ENCODE measurements at regions not wholly inside any gene's neighbourhood (a gene's known extent, or its start where the extent isn't known, plus 50 kb on each side); places are given as distances from the start of the nearest gene placed in this dataset.

DNA sequence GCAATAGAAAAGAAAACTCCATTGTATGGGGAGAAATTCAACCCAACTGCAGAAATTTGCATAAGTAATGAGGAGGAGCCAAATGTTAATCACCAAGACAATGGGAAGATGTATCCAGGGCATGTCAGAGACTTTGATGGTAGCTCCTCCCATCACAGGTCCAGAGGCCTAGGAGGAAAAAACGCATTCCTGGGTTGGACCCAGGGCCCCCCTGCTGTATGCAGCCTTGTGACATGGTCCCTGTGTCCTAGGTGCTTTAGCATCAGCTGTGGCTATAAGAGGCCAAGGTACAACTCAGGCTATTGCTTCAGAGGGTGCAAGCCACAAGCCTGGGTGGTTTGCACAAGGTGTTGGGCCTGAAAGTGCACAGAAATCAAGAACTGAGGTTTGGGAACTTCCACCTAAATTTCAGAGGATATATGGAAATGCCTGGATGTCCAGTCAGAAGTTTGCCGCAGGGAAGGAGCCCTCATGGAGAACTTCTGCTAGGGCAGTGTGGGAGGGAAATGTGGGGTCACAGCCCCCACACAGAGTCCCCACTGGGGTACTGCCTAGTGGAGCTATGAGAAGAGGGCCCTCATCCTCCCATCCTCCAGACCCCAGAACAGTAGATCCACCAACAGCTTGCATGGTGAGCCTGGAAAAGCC lies 162.3 kb downstream of the TGFB2 start:
- Histone ChIP-seq H3K9me3 (ENCODE audit: control insufficient read depth in 1 of 2, insufficient read depth in 1 of 2, low read depth in 1 of 2, low read length in 2 of 2) (peaks cover 3% of the 10 kb centered on the region in 2 experiments; a peak in 1 of 4 replicates), H3K27ac (ENCODE audit: low read depth, low read length) (no peak overlapping the region), H3K36me3 (ENCODE audit: control insufficient read depth in 1 of 2, insufficient read depth in 2 of 2, low read length in 2 of 2) (no peaks in the 10 kb centered on the region), H3K9ac (ENCODE audit: low read length) (no peak overlapping the region), H3K4me3 (replicated peaks in 1 of 2; ENCODE audit: low read depth in 1 of 2, low read length in 2 of 2) (no peak overlapping the region), H3K4me2 (ENCODE audit: low read length) (no peak overlapping the region), H3K9me2 (ENCODE audit: insufficient read depth) (no peaks in the 10 kb centered on the region), H2AFZ (ENCODE audit: low read depth, low read length, poor library complexity, severe bottlenecking) (no peak overlapping the region), H4K20me1 (ENCODE audit: insufficient read depth) (no peaks in the 10 kb centered on the region), H3K4me1 (ENCODE audit: control insufficient read depth in 1 of 2, insufficient read depth in 2 of 2, low read length in 2 of 2) (no peaks in the 10 kb centered on the region), H3K79me2 (ENCODE audit: insufficient read depth, low read length) (no peaks in the 10 kb centered on the region), H3K27me3 (ENCODE audit: insufficient read depth, low read length) (no peaks in the 10 kb centered on the region)
- DNase-seq (ENCODE audit: low read depth, low spot score) = no peak
- CTCF ChIA-PET = no interaction called here
- ATAC-seq = no peak
- intact Hi-C loops (cut with micrococcal nuclease) = no loop called here
- TF ChIP-seq ELF1 (IDR thresholded peaks at IDR 0.05; ENCODE audit: borderline replicate concordance, low read depth) = no peak
- no peak for TF ChIP-seq ZNF274 (IDR thresholded peaks at IDR 0.05; ENCODE audit: low read depth, low read length)
- TF ChIP-seq YY1 (IDR thresholded peaks at IDR 0.05; ENCODE audit: extremely low read depth, insufficient replicate concordance, low read depth, low read length) = no peak
- TF ChIP-seq, protein P1, sequence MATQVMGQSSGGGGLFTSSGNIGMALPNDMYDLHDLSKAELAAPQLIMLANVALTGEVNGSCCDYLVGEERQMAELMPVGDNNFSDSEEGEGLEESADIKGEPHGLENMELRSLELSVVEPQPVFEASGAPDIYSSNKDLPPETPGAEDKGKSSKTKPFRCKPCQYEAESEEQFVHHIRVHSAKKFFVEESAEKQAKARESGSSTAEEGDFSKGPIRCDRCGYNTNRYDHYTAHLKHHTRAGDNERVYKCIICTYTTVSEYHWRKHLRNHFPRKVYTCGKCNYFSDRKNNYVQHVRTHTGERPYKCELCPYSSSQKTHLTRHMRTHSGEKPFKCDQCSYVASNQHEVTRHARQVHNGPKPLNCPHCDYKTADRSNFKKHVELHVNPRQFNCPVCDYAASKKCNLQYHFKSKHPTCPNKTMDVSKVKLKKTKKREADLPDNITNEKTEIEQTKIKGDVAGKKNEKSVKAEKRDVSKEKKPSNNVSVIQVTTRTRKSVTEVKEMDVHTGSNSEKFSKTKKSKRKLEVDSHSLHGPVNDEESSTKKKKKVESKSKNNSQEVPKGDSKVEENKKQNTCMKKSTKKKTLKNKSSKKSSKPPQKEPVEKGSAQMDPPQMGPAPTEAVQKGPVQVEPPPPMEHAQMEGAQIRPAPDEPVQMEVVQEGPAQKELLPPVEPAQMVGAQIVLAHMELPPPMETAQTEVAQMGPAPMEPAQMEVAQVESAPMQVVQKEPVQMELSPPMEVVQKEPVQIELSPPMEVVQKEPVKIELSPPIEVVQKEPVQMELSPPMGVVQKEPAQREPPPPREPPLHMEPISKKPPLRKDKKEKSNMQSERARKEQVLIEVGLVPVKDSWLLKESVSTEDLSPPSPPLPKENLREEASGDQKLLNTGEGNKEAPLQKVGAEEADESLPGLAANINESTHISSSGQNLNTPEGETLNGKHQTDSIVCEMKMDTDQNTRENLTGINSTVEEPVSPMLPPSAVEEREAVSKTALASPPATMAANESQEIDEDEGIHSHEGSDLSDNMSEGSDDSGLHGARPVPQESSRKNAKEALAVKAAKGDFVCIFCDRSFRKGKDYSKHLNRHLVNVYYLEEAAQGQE (IDR thresholded peaks at IDR 0.05; ENCODE audit: low read depth) = no peak
- TF ChIP-seq SRF (IDR thresholded peaks at IDR 0.05; ENCODE audit: low read depth) = no peak
- no peak for TF ChIP-seq MAX (IDR thresholded peaks at IDR 0.05)
- TF ChIP-seq, protein P2, sequence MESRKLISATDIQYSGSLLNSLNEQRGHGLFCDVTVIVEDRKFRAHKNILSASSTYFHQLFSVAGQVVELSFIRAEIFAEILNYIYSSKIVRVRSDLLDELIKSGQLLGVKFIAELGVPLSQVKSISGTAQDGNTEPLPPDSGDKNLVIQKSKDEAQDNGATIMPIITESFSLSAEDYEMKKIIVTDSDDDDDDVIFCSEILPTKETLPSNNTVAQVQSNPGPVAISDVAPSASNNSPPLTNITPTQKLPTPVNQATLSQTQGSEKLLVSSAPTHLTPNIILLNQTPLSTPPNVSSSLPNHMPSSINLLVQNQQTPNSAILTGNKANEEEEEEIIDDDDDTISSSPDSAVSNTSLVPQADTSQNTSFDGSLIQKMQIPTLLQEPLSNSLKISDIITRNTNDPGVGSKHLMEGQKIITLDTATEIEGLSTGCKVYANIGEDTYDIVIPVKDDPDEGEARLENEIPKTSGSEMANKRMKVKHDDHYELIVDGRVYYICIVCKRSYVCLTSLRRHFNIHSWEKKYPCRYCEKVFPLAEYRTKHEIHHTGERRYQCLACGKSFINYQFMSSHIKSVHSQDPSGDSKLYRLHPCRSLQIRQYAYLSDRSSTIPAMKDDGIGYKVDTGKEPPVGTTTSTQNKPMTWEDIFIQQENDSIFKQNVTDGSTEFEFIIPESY (IDR thresholded peaks at IDR 0.05; ENCODE audit: extremely low read depth, insufficient replicate concordance, low read length) = no peak
- TF ChIP-seq CBX3 (IDR thresholded peaks at IDR 0.05; ENCODE audit: low read depth) = no peak
- TF ChIP-seq EZH2phosphoT487 (IDR thresholded peaks at IDR 0.05; ENCODE audit: borderline replicate concordance) = no peak
- TF ChIP-seq ZFX (IDR thresholded peaks at IDR 0.05) = no peak
- TF ChIP-seq RAD21 (IDR thresholded peaks at IDR 0.05; ENCODE audit: low read depth) = no peak
- no peak for TF ChIP-seq TCF7L2 (IDR thresholded peaks at IDR 0.05; ENCODE audit: borderline replicate concordance, extremely low read depth, insufficient read depth, insufficient read length)
- TF ChIP-seq, protein P3, sequence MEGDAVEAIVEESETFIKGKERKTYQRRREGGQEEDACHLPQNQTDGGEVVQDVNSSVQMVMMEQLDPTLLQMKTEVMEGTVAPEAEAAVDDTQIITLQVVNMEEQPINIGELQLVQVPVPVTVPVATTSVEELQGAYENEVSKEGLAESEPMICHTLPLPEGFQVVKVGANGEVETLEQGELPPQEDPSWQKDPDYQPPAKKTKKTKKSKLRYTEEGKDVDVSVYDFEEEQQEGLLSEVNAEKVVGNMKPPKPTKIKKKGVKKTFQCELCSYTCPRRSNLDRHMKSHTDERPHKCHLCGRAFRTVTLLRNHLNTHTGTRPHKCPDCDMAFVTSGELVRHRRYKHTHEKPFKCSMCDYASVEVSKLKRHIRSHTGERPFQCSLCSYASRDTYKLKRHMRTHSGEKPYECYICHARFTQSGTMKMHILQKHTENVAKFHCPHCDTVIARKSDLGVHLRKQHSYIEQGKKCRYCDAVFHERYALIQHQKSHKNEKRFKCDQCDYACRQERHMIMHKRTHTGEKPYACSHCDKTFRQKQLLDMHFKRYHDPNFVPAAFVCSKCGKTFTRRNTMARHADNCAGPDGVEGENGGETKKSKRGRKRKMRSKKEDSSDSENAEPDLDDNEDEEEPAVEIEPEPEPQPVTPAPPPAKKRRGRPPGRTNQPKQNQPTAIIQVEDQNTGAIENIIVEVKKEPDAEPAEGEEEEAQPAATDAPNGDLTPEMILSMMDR (IDR thresholded peaks at IDR 0.05 in 2 of 3, conservative IDR thresholded peaks at IDR 0.05 in 1 of 3; ENCODE audit: borderline replicate concordance in 1 of 3, insufficient read depth in 1 of 3, low read depth in 2 of 3, low read length in 2 of 3) = no peak
- TF ChIP-seq ATF3 (IDR thresholded peaks at IDR 0.05) = no peak
- TF ChIP-seq POLR2AphosphoS5 (IDR thresholded peaks at IDR 0.05; ENCODE audit: low read depth, low read length) = no peak
- TF ChIP-seq EGR1 (IDR thresholded peaks at IDR 0.05; ENCODE audit: low read depth) = no peak
- no peak for TF ChIP-seq SIN3A (IDR thresholded peaks at IDR 0.05; ENCODE audit: low read depth)
- no peak for TF ChIP-seq EZH2 (IDR thresholded peaks at IDR 0.05)
- no TSS peak for BruUV-seq (replicated peaks)
- RAD21 ChIA-PET (ENCODE audit: low non-redundant PET in 1 of 2, low total read pairs in 2 of 2, uncharacterized antibody in 2 of 2, unreplicated experiment in 2 of 2) = no interaction called here
- POLR2A ChIA-PET = no interaction called here
